ENCODE measurements at regions not wholly inside any gene's neighbourhood (a gene's known extent, or its start where the extent isn't known, plus 50 kb on each side); places are given as distances from the start of the nearest gene placed in this dataset.
"Not testable (repeated sequence)": the region's sequence is repeated elsewhere in the genome, so short reads cannot be mapped to it uniquely, and the experiment has no call there.

DNA sequence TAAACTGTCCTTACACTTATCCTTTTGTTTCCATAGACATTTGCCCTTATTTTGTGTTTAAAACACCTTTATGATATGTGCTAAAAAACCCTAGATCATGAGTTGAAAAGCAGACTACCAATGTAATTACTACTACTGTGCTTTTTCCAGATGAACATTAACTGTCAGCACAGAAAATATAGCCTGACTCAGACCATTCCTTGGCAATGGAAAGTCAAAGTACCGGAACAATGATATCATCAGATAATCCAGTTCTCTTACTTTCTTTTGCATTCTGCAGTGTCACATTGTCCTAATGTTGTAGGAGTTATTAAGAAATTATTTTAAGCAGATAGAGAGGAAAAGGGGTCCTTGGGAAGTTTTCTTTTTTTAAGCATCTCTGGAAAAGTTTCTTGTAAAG is 1189.0 kb upstream of the FLRT2 start:
- no CpG with 5 or more reads among the region's 1 CpG for WGBS (ENCODE audit: insufficient coverage)
- H3K27ac Mint-ChIP-seq: no peak overlapping the region
- no peak overlapping the region for H3K4me3 Mint-ChIP-seq
- Histone ChIP-seq H4K20me1 (ENCODE audit: insufficient read depth, low read length) (no peaks in the 10 kb centered on the region), H3K79me2 (ENCODE audit: insufficient read depth, low read length) (no peaks in the 10 kb centered on the region), H3K4me2 (replicated peaks; ENCODE audit: extremely low read depth, low read length, poor library complexity, severe bottlenecking) (no peak overlapping the region), H3K9ac (ENCODE audit: insufficient read depth, low read length, poor library complexity, severe bottlenecking) (no peak overlapping the region), H2AFZ (ENCODE audit: insufficient read depth, low read depth, low read length, poor library complexity, severe bottlenecking) (no peak overlapping the region), H3K36me3 (replicated peaks in 1 of 2; ENCODE audit: control insufficient read depth in 1 of 2, insufficient read depth in 2 of 2, low read length in 2 of 2) (no peaks in the 10 kb centered on the region), H3K9me3 (replicated peaks in 1 of 2; ENCODE audit: control insufficient read depth in 1 of 2, insufficient read depth in 1 of 2, low read length in 2 of 2) (peaks cover 6 to 12% of the 10 kb centered on the region in 2 donors), H3K27me3 (ENCODE audit: control insufficient read depth in 2 of 2, insufficient read depth in 2 of 2, low read length in 2 of 2) (no peaks in the 10 kb centered on the region), H3K27ac (ENCODE audit: low read depth in 1 of 2, low read length in 2 of 2) (no peak overlapping the region), H3K4me1 (ENCODE audit: control insufficient read depth in 1 of 2, insufficient read depth in 2 of 2, low read length in 2 of 2) (no peaks in the 10 kb centered on the region), H3K4me3 (replicated peaks in 1 of 3; ENCODE audit: low read depth in 2 of 3, low read length in 3 of 3) (no peak overlapping the region)
- no peaks in the 10 kb centered on the region for H3K27me3 Mint-ChIP-seq (ENCODE audit: low read depth in 3 of 3)
- TF ChIP-seq, protein P1, sequence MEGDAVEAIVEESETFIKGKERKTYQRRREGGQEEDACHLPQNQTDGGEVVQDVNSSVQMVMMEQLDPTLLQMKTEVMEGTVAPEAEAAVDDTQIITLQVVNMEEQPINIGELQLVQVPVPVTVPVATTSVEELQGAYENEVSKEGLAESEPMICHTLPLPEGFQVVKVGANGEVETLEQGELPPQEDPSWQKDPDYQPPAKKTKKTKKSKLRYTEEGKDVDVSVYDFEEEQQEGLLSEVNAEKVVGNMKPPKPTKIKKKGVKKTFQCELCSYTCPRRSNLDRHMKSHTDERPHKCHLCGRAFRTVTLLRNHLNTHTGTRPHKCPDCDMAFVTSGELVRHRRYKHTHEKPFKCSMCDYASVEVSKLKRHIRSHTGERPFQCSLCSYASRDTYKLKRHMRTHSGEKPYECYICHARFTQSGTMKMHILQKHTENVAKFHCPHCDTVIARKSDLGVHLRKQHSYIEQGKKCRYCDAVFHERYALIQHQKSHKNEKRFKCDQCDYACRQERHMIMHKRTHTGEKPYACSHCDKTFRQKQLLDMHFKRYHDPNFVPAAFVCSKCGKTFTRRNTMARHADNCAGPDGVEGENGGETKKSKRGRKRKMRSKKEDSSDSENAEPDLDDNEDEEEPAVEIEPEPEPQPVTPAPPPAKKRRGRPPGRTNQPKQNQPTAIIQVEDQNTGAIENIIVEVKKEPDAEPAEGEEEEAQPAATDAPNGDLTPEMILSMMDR (IDR thresholded peaks at IDR 0.05): no peak
- no peaks in the 10 kb centered on the region for H3K4me1 Mint-ChIP-seq
- H3K9me3 Mint-ChIP-seq: peaks cover 0 to 7% (median 3%) of the 10 kb centered on the region in 7 donors
- no peak for DNase-seq
- no peaks in the 10 kb centered on the region for H3K36me3 Mint-ChIP-seq
- intact Hi-C loops (cut with micrococcal nuclease): no loop called here

DNA sequence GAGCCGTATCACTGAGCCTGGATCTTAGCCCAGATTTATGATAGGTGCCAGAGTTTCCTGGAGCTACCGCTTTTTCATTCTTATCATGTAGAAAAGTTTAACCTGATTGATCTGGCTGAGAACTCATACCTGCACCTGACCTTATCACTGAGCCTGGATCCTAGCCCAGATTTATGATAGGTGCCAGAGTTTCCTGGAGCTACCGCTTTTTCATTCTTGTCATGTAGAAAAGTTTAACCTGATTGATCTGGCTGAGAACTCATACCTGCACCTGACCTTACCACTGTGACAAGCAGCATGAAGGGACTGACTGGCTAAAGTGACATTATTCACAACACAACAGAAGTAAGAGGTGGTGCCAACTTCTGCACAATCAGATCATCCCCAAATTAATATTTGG is 1188.1 kb upstream of the FLRT2 start:
- intact Hi-C loops (cut with micrococcal nuclease): not testable (repeated sequence)

More for the DNA sequence above, 1188.1 kb upstream of the FLRT2 start:
- H3K79me2 ChIP-seq (ENCODE audit: insufficient read depth, low read length); H3K4me1 ChIP-seq (ENCODE audit: control insufficient read depth in 1 of 2, insufficient read depth in 2 of 2, low read length in 2 of 2); H3K9ac ChIP-seq (ENCODE audit: insufficient read depth, low read length, poor library complexity, severe bottlenecking); H3K36me3 Mint-ChIP-seq; H3K9me3 Mint-ChIP-seq; H3K27ac Mint-ChIP-seq; H2AFZ ChIP-seq (ENCODE audit: insufficient read depth, low read depth, low read length, poor library complexity, severe bottlenecking); H3K4me3 Mint-ChIP-seq; H3K27me3 ChIP-seq (ENCODE audit: control insufficient read depth in 2 of 2, insufficient read depth in 2 of 2, low read length in 2 of 2); H3K27me3 Mint-ChIP-seq (ENCODE audit: low read depth in 3 of 3); H3K36me3 ChIP-seq (replicated peaks in 1 of 2; ENCODE audit: control insufficient read depth in 1 of 2, insufficient read depth in 2 of 2, low read length in 2 of 2); H4K20me1 ChIP-seq (ENCODE audit: insufficient read depth, low read length); H3K4me2 ChIP-seq (replicated peaks; ENCODE audit: extremely low read depth, low read length, poor library complexity, severe bottlenecking); H3K27ac ChIP-seq (ENCODE audit: low read depth in 1 of 2, low read length in 2 of 2); H3K4me1 Mint-ChIP-seq; H3K4me3 ChIP-seq (replicated peaks in 1 of 3; ENCODE audit: low read depth in 2 of 3, low read length in 3 of 3); DNase-seq: not testable (repeated sequence)
- H3K9me3 ChIP-seq (replicated peaks in 1 of 2; ENCODE audit: control insufficient read depth in 1 of 2, insufficient read depth in 1 of 2, low read length in 2 of 2): peaks cover 6 to 12% of the 10 kb centered on the region in 2 donors
- 100% methylated on average over 3 of the region's 3 CpGs for WGBS (ENCODE audit: insufficient coverage)

All from CD14-positive monocyte (primary cell).